ENCODE measurements at regions not wholly inside any gene's neighbourhood (a gene's known extent, or its start where the extent isn't known, plus 50 kb on each side); places are given as distances from the start of the nearest gene placed in this dataset.

GRCh38 chr3:177680472-177680821 is 483.2 kb upstream of the TBL1XR1 start:
- POLR2A ChIA-PET (ENCODE audit: unreplicated experiment), result no interaction called here
- Histone ChIP-seq H3K4me1 (replicated peaks; ENCODE audit: insufficient read depth) (no peaks in the 10 kb centered on the region), H3K79me2 (ENCODE audit: low read depth) (no peaks in the 10 kb centered on the region), H3K4me2 (no peak overlapping the region), H3K36me3 (ENCODE audit: low read depth) (no peaks in the 10 kb centered on the region), H3K27ac (no peak overlapping the region), H4K20me1 (ENCODE audit: insufficient read depth) (no peaks in the 10 kb centered on the region), H3K27me3 (ENCODE audit: insufficient read depth, low read depth) (no peaks in the 10 kb centered on the region), H3K4me3 (no peak overlapping the region), H3K9me3 (ENCODE audit: insufficient read depth, low read depth) (peaks cover 2% of the 10 kb centered on the region; the same call in 1 of the 2 replicates), H2AFZ (no peak overlapping the region), H3K9me2 (ENCODE audit: insufficient read depth) (no peaks in the 10 kb centered on the region), H3F3A (ENCODE audit: insufficient read depth, low read depth) (no peaks in the 10 kb centered on the region)
- TF ChIP-seq EZH2 (IDR thresholded peaks at IDR 0.05; ENCODE audit: low read depth), result no peak
- TF ChIP-seq CTCF (conservative IDR thresholded peaks at IDR 0.05), result no peak
- no peak for DNase-seq
- CTCF ChIA-PET, result no interaction called here
- intact Hi-C loops (cut with micrococcal nuclease; ENCODE audit: unreplicated experiment), result no loop called here
- BruUV-seq (replicated peaks), result no TSS peak

GRCh38 chr3:177681156-177681555 is 483.9 kb upstream of the TBL1XR1 start:
- intact Hi-C loops (cut with micrococcal nuclease; ENCODE audit: unreplicated experiment), result no loop called here
- H4K20me1 ChIP-seq (ENCODE audit: insufficient read depth), result no peaks in the 10 kb centered on the region
- no peak for DNase-seq
- H3K9me3 ChIP-seq (ENCODE audit: insufficient read depth, low read depth), result no peaks in the 10 kb centered on the region; the same call in 1 of the 2 replicates
- H3K4me1 ChIP-seq (replicated peaks; ENCODE audit: insufficient read depth), result no peaks in the 10 kb centered on the region
- BruUV-seq (replicated peaks), result no TSS peak
- H3K4me3 ChIP-seq, result no peak overlapping the region
- H3K79me2 ChIP-seq (ENCODE audit: low read depth), result no peaks in the 10 kb centered on the region
- H3K27ac ChIP-seq, result no peak overlapping the region
- H3K36me3 ChIP-seq (ENCODE audit: low read depth), result no peaks in the 10 kb centered on the region
- H3K27me3 ChIP-seq (ENCODE audit: insufficient read depth, low read depth), result no peaks in the 10 kb centered on the region
- ChIA-PET CTCF (no interaction called here), POLR2A (ENCODE audit: unreplicated experiment) (no interaction called here)
- H3K9me2 ChIP-seq (ENCODE audit: insufficient read depth), result no peaks in the 10 kb centered on the region
- no peaks in the 10 kb centered on the region for H3F3A ChIP-seq (ENCODE audit: insufficient read depth, low read depth)
- no peak overlapping the region for H3K4me2 ChIP-seq
- no peak overlapping the region for H2AFZ ChIP-seq
- TF ChIP-seq CTCF (conservative IDR thresholded peaks at IDR 0.05) (no peak), EZH2 (IDR thresholded peaks at IDR 0.05; ENCODE audit: low read depth) (no peak)

GRCh38 chr3:177681852-177682251 is 484.6 kb upstream of the TBL1XR1 start:
- intact Hi-C loops (cut with micrococcal nuclease; ENCODE audit: unreplicated experiment), result no loop called here
- Histone ChIP-seq H3K4me3 (no peak overlapping the region), H3K9me2 (ENCODE audit: insufficient read depth) (no peaks in the 10 kb centered on the region), H3K9me3 (ENCODE audit: insufficient read depth, low read depth) (no peaks in the 10 kb centered on the region; the same call in 1 of the 2 replicates), H3K4me1 (replicated peaks; ENCODE audit: insufficient read depth) (no peaks in the 10 kb centered on the region), H4K20me1 (ENCODE audit: insufficient read depth) (no peaks in the 10 kb centered on the region), H2AFZ (no peak overlapping the region), H3K79me2 (ENCODE audit: low read depth) (no peaks in the 10 kb centered on the region), H3K4me2 (no peak overlapping the region), H3F3A (ENCODE audit: insufficient read depth, low read depth) (no peaks in the 10 kb centered on the region), H3K36me3 (ENCODE audit: low read depth) (no peaks in the 10 kb centered on the region), H3K27me3 (ENCODE audit: insufficient read depth, low read depth) (no peaks in the 10 kb centered on the region), H3K27ac (no peak overlapping the region)
- ChIA-PET CTCF (interaction anchor here (0.5 to 0.6 kb wide), 2 partner anchors 23 to 158 kb away, joined by 3 to 6 read pairs; no protein-coding TSS in a partner anchor), POLR2A (ENCODE audit: unreplicated experiment) (no interaction called here)
- no peak for DNase-seq
- no TSS peak for BruUV-seq (replicated peaks)
- TF ChIP-seq EZH2 (IDR thresholded peaks at IDR 0.05; ENCODE audit: low read depth), result no peak
- TF ChIP-seq CTCF (conservative IDR thresholded peaks at IDR 0.05), result no peak

All from PC-9 (cell line).